Stimulated activated CD8-positive, alpha-beta memory T cell treated with anti-CD3 and anti-CD28 coated beads, Interleukin-15, amount 100 ng/mL, for 4 hours (primary cell): ENCODE measurements at regions not wholly inside any gene's neighbourhood (a gene's known extent, or its start where the extent isn't known, plus 50 kb on each side); places are given as distances from the start of the nearest gene placed in this dataset.

Experiments used
- DNase-seq, 2 donors: peaks; one replicate each; pipeline ENCODE4 v3.0.0-alpha.2; 2020; ENCODE audit warnings: low read depth in 2 of 2

DNA sequence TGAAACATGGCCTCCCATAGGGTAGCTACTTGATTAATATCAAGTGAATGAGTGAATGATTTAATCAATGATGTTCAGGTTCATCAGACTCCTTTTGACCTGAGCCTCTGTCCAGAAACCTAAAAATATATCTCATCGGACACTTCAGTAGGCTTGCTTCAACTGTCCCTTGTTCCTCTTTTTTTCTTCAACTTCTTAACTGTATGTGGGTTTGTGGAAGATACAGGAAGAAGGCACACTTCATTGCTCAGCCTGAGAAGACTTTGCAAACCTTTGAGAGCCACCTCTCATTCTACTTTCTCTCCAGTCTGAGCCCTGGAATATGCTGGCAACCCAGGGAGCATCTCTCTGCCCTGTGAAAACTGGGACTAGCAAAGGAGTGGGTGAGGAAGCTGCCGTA is 557.0 kb downstream of the FGF9 start:
- DNase-seq, result no peak

DNA sequence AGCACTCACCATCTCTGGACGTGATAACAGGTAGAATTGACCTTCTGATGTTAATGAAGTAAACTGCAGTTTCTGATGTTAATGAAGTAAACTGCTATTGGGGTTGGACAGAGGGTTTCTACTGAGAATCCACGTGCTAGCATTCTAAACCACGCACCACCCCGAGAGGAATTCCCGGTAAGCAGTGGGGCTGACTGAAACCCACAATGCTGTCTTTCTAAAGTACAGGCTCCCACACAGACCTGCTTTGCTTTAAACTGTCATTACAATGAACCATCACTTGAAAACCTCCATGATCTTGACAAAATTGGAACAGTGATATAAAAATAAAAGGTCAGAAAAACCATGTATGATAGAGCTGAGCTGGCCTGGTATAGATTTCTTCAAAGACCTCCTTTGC is 559.0 kb downstream of the FGF9 start:
- DNase-seq, result no peak

DNA sequence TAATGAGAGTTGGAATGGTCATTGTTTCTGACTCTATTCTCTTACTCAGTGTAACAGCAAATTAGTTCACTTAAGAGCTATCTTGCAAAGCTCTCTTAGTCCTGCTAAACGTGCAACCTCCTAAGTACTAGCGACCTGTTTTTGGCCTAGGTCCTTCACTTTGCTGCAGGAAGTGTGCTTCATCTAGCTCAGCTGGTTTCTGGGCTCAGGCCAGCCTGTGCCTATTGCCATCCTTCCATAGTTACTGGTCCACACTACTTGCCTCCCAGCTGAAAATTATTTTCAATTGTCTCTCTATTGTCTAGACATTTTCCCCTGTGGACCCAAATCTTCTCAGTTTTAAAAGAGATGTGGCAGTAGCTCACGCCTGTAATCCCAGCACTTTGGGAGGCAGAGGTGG is 561.3 kb downstream of the FGF9 start:
- no peak for DNase-seq

DNA sequence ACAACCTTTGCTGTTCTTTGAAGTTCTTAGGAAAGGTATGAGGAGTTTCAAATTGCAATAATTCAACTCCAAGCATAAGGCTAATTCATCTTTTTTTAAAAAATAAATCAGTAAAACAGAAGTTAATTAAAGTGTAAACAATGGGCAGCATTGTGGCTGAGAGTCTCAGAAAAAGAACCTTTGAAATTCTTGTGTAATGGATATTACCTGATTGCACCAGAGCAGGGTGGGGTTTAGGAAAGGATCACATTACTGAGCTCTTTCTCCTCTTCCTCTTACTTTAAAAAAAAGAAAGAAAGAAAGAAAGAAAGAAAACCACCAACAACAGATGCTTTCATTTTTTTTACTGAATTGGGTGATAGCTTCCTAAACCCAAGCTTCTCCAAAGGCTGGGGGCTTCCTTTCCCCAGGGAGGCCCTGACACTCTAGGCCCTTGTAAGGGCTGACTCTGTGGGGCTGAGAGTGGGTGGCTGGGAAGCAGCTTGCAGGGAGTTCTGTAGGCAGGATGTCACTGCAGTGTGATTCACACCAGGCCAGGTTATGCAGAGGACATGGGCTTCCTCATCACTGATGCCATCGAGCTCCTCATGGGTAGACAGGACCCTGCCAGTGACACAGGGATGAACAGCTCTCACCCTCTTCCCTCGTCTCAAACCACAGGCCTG is 564.5 kb downstream of the FGF9 start:
- DNase-seq, result no peak

GRCh38 chr13:22235950-22236290 is 565.0 kb downstream of the FGF9 start:
- no peak for DNase-seq

DNA sequence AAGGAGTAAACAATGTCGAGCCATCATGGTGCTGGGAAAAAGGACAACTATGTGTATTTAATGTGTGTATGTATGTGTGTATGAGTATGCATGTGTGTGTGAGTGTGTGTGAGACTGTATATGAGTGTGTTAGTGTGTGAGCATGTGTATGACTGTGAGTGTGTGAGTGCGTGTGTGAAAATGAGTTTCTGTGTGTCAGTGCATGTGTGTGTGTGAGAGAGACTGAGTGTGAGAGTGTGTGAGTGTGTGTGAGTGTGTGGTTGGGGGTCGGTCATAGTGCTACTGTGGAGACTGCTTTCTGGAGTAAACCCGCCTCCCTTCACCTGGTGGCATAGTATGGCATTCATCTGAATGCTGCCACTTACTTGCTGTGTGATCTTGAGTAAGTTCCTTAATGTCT is 567.4 kb downstream of the FGF9 start:
- DNase-seq, result no peak

DNA sequence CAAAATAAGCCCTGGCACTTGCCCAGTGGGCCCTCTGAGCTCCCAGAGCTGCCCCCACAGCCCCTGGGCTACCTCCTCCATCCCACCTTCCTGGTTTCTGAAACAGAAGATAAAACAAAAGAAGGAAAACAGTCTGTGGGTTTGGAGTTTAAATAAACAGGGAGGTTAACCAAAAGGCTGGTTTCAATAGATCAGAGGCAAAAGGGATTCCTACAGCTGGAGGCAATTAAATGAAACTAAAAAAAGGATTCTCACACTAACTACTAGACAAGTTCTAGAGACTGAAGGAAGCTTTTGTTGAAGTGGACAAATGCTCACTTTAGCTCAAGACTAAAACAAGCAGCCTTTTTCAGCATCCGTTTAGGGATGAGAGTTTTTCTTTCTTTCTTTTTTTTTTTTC is 569.8 kb downstream of the FGF9 start:
- no peak for DNase-seq

- no peak for DNase-seq
Measured at GRCh38 chr13:22243469-22244163, 572.7 kb downstream of the FGF9 start.

DNA sequence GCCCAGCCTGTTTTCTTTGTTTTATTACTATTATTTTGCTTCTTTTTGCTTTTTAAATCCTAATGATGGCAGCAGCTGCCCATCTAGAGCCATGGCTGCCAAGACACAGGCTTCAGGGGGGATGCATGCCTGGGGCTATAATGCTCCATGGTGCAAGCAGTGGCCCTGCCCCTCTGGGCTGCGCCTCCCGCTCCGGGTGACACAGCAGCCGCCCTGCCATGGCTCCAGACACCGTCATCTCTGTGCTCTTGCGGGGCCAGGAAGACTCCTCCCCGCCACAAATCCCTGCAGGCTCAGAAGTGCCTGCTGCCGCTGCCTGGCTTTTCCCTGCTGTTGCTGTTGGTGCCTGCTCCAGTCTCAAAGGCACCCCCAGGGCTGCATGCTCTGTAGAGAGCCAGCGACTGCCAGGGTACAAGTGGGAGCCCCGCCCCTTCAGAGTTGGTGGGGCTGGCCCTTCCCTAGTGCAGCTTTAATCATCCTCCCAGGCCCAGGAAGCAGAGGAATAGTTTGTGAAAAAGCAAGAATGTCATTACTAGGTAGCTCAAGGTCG is 581.5 kb downstream of the FGF9 start:
- no peak for DNase-seq

DNA sequence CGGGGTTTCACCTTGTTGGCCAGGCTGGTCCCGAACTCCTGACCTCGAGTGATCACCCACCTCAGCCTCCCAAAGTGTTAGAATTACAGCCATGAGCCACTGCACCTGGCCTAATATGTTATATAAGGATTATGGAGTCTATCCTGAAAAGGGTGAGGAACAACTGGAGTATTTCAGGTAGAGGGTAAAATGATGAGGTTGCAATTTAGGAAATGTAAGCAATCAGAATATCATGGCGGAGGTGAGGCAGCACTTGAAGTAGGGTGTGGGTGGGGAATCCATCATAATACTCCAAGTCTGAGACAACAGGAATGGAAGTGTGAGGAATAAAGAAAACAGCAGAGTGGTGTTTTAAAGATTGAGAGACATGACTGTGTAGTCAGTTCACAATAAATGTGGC is 582.2 kb downstream of the FGF9 start:
- DNase-seq, result no peak

DNA sequence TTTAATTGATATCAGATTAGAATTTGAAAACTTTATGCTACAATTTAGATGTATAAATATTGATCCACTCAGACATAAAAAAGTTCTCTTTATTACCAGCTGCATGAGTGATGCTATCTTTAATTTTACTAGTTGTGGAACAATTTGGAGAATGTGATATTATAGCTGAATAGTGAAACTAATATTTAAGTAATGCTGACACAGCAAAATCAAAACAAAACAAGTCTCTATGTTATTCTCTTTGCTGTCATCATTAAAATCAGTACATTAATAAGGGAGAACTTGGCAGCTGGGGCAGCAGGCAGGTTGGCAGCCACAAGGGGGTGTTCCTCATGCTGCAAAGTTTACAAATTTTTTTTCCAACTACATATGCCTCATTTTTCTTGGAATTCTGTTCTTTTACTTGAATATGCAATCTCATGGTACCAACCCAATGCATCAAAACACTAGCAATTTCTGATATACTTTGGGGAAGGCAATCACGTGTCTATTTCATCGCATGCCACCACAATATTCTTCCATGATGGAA is 585.3 kb downstream of the FGF9 start:
- no peak for DNase-seq

DNA sequence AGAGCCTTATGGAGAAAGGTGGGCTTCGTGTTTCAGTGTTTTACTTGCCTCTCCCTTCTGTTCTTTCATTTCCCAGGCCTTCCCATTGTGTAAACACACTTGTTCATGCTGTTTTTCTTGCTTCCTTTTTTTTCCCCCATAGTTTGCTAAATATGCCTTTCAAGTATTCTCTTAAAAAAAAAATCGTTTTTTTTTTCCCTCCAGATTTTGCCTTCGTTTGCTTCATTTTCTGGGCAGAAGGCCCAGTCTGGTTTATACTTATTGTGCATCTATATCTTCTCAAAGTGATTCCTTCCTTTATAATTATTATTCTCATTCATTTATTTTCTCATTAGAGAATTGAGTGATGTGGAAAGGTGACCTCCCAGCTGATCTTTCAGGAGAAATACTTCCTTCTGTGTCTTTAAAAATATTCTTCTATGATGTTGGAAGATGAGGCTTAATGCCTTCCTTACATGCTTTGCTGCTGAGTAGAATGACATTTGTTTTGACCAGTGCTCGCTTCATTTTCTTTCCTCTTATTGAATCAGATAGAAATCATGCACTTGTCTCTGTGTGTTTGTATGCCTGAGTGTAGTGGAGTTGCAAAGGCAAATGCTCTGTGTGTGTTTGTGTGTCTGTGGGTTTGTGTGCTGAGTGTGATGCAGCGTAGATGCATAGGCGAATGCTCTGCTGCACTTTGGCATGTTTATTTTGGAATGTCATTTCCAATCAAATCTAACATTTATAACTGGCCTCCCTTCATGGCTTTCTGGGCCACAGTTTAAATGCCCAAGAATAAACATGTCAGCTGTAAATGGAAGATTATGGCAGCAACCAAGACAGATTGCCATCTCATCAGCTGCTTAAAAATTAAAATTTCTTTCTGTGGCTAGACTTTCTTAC is 591.4 kb downstream of the FGF9 start:
- no peak for DNase-seq

DNA sequence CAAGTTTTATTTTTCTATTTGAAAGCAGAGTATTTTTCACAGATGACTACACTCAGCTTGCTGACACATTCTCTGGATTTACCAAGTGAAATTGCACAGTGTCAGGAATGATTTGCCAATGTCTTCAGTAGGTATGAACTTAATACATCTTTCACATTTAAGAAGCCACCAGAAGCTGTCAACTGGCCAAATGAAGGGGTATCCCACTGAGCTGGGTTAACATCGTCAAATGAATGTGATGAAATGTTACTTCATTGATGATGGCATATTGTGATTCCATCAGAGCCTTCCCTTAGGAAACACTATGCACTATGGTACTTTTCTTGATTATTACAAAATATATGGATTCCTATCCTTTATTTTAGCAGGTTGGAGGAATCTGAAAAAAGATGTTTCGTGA is 592.3 kb downstream of the FGF9 start:
- no peak for DNase-seq

GRCh38 chr13:22265563-22265962 is 594.7 kb downstream of the FGF9 start:
- DNase-seq, result no peak

DNA sequence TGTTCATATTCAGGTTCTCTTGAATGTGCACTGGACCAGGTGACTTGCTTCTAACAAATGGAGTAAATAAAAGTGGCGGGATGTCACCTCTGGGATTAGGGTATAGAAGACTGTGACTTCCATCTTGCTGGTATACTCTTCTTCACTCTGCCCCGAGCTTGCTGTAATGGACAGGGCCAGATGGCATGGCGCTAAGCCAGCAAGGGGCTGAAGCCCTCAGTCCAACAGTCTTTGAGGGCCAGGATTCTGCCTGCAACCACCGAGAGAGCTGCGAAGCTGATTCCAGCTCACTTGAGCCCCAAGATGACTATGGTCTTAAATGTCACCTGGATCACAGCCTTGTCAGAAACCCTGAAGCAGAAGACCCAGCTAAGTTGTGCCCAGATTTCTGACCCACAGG is 600.0 kb downstream of the FGF9 start:
- no peak for DNase-seq

- no peak for DNase-seq
Measured at GRCh38 chr13:22271903-22272302, 601.0 kb downstream of the FGF9 start.

- DNase-seq, result no peak
Measured at GRCh38 chr13:22275393-22275792, 604.5 kb downstream of the FGF9 start.

DNA sequence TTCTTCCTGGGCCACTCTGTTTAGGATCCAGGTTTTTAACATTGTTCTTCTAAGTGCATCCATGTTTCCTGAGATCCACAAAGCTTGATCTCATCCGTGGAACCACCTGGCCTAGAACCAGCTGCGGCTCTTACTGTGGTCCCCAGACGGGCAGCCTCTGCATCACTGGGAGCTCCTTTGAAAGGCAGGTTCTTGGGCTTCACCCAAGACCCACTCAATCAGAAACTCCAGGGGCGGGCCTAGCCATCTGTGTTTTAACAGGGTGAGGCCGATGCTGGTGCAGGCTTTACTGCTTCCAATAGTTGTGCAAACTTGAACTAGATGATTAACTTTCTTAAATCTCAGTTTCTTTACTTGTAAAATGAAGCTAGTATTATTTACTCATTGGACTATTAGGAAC is 605.7 kb downstream of the FGF9 start:
- DNase-seq, result no peak

GRCh38 chr13:22278336-22278929 is 607.6 kb downstream of the FGF9 start:
- DNase-seq, result peak; percentile 14 to 35

DNA sequence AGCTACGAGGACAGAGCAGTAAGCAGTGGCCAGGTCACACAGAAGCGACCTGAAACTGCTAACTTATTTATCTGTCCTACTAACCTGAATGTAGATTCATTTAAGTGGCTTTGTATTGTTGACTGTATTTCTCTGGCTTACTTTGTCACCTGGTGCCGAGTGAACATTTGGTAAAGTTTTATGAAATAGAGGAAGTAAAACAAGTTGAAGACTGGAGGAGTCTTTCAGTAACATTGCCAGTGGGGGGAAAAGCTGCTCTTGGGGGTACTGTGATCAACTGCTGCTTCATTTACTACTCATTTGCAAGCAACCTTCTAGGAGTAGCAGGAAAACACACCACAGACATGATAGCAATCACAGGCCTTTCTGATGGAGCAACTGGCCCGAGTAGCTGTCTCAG is 615.0 kb downstream of the FGF9 start:
- DNase-seq, result no peak

DNA sequence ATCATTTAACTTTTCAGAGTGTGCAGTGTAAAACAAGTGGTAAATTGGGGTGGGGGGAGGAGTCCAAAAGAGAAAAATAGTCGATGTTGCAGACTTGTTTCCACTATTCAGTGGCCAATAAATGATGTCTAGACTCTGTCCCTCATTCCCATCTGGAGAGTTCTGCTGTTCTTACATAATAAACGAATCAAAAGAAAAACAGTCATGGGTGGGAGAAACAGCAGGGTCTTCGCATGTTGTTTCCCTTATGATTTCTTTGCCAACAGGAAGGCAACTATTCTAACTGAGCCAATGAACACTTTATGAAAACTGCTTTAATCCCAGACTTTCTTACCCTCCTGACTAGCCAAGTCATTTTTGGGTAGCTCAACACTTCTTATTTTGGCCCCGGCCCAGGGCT is 615.5 kb downstream of the FGF9 start:
- DNase-seq, result no peak

- no peak for DNase-seq
Measured at GRCh38 chr13:22287343-22287920, 616.6 kb downstream of the FGF9 start.
